Stomach (tissue), 8 donors: ENCODE measurements at regions not wholly inside any gene's neighbourhood (a gene's known extent, or its start where the extent isn't known, plus 50 kb on each side); places are given as distances from the start of the nearest gene placed in this dataset.
A peak's percentile ranks its signal among the peaks of the same experiment; 100 is the strongest.

Experiments used
- DNase-seq, 2 donors: peaks; one replicate each; pipeline versions ENCODE4 v3.0.0 to v3.0.0-alpha.2; 2013 to 2019
- H3K27ac ChIP-seq, 5 donors: fragments of 200-600 bp in 4 of 5; sonication (generic) in 4 of 5; one replicate each; pipeline ENCODE4 v1.5.1; 2013 to 2019; ENCODE audit warnings: mild to moderate bottlenecking in 1 of 5, moderate library complexity in 1 of 5
- H3K27me3 ChIP-seq, 3 donors: fragments of 200-600 bp; sonication (generic); one replicate each; pipeline ENCODE4 v1.5.1; 2017 to 2019; ENCODE audit warnings: mixed run types in 1 of 3
- H3K36me3 ChIP-seq, 4 donors: fragments of 200-600 bp; sonication (generic); 1 replicate in 3 of 4; 2 replicates in 1 of 4; pipeline ENCODE4 v1.5.1; 2016 to 2019
- H3K4me1 ChIP-seq, 4 donors: fragments of 200-600 bp; sonication (generic); one replicate each; pipeline ENCODE4 v1.5.1; 2016 to 2019
- H3K4me3 ChIP-seq, 4 donors: fragments of 200-600 bp; sonication (generic) in 3 of 4; one replicate each; pipeline ENCODE4 v1.5.1; 2016 to 2019; ENCODE audit warnings: mild to moderate bottlenecking in 1 of 4
- H3K9me3 ChIP-seq, 4 donors: fragments of 200-600 bp; sonication (generic); one replicate each; pipeline ENCODE4 v1.5.1; 2016 to 2019
- CTCF ChIP-seq, 7 experiments: fragments of 450-650 bp in 4 of 7; fragments of 200-600 bp in 3 of 7; sonication (generic) in 3 of 7; IDR thresholded peaks; one replicate each; pipeline ENCODE4 v1.5.1; 2016 to 2019; ENCODE audit warnings: antibody characterized with exemption in 7 of 7, control low read depth in 2 of 7, mild to moderate bottlenecking in 1 of 7
- EP300 ChIP-seq: sonication (generic); formaldehyde crosslinking; IDR thresholded peaks from one replicate; pipeline ENCODE4 v1.6.1; 2017; ENCODE audit warnings: antibody characterized with exemption
- POLR2A ChIP-seq, 4 donors: fragments of 450-650 bp; IDR thresholded peaks; one replicate each; pipeline ENCODE4 v1.6.1; 2016; ENCODE audit warnings: antibody characterized with exemption in 4 of 4, control low read depth in 2 of 4, mild to moderate bottlenecking in 1 of 4, moderate library complexity in 1 of 4
- POLR2AphosphoS5 ChIP-seq, 3 donors: sonication (generic); formaldehyde crosslinking; IDR thresholded peaks; one replicate each; pipeline ENCODE4 v1.6.1; 2016; ENCODE audit warnings: antibody characterized with exemption in 3 of 3
- WGBS, 5 donors: extraction: QIAGEN DNeasy Blood & Tissue Kit in 3 of 5; methylation state at CpG; one replicate each; pipeline versions ENCODE4 v1.1.5 to v1.1.7; 2013 to 2018; 5-methylcytosine and 5-hydroxymethylcytosine counted together
- intact Hi-C: fragments of 100-400 bp; cut with DNase I; formaldehyde crosslinking; loops from one replicate; pipeline ENCODE4 v1.15.1; 2023; ENCODE audit warnings: low total_unique reads
- donor health status: healthy with polysubstance abuse.
- donor health status: Bipolar disorder and iron deficiency.
- donor health status: healthy.

GRCh38 chr20:12156252-12156651, 238.6 kb downstream of the BTBD3 start:
- no peaks in the 10 kb centered on the region for H3K27me3 ChIP-seq
- 85 to 96% (median 95%) methylated on average over 4 of the region's 4 CpGs for WGBS, 5 donors
- no peak overlapping the region for H3K27ac ChIP-seq
- intact Hi-C loops: no loop called here
- no peaks in the 10 kb centered on the region for H3K36me3 ChIP-seq
- H3K9me3 ChIP-seq: no peaks in the 10 kb centered on the region
- TF ChIP-seq CTCF (IDR thresholded peaks at IDR 0.05) (no peak), EP300 (no peak), POLR2A (IDR thresholded peaks at IDR 0.05) (no peak), POLR2AphosphoS5 (IDR thresholded peaks at IDR 0.05) (no peak)
- H3K4me3 ChIP-seq: no peak overlapping the region
- no peak for DNase-seq
- no peaks in the 10 kb centered on the region for H3K4me1 ChIP-seq

- DNase-seq: no peak
- H3K27me3 ChIP-seq: no peaks in the 10 kb centered on the region
- 93 to 99% (median 95%) methylated on average over 6 of the region's 6 CpGs for WGBS, 5 donors
- H3K4me1 ChIP-seq: no peaks in the 10 kb centered on the region
- no peaks in the 10 kb centered on the region for H3K36me3 ChIP-seq
- H3K4me3 ChIP-seq: no peak overlapping the region
- no peak for TF ChIP-seq EP300
- TF ChIP-seq CTCF (IDR thresholded peaks at IDR 0.05): no peak
- TF ChIP-seq POLR2AphosphoS5 (IDR thresholded peaks at IDR 0.05): no peak
- TF ChIP-seq POLR2A (IDR thresholded peaks at IDR 0.05): no peak
- H3K9me3 ChIP-seq: no peaks in the 10 kb centered on the region
- no peak overlapping the region for H3K27ac ChIP-seq
- intact Hi-C loops: no loop called here
Observed at GRCh38 chr20:12159261-12159660, 241.6 kb downstream of the BTBD3 start.

GRCh38 chr20:12161734-12162133, 244.0 kb downstream of the BTBD3 start:
- H3K4me3 ChIP-seq: no peak overlapping the region
- WGBS, 5 donors: 88 to 95% (median 94%) methylated on average over 2 of the region's 2 CpGs
- H3K36me3 ChIP-seq: no peaks in the 10 kb centered on the region
- H3K9me3 ChIP-seq: no peaks in the 10 kb centered on the region
- intact Hi-C loops: no loop called here
- H3K27ac ChIP-seq: no peak overlapping the region
- TF ChIP-seq CTCF (IDR thresholded peaks at IDR 0.05) (no peak), EP300 (no peak), POLR2A (IDR thresholded peaks at IDR 0.05) (no peak), POLR2AphosphoS5 (IDR thresholded peaks at IDR 0.05) (no peak)
- no peaks in the 10 kb centered on the region for H3K4me1 ChIP-seq
- H3K27me3 ChIP-seq: no peaks in the 10 kb centered on the region
- no peak for DNase-seq

GRCh38 chr20:12166053-12166717, 248.5 kb downstream of the BTBD3 start:
- peak in 1 of 2 donors; percentile 40 for DNase-seq
- H3K27ac ChIP-seq: peak overlapping the region; percentile 25 to 56 (median 54)

More at GRCh38 chr20:12166053-12166717, 248.5 kb downstream of the BTBD3 start:
- Histone ChIP-seq H3K36me3 (no peaks in the 10 kb centered on the region), H3K9me3 (peaks cover 0 to 10% (median 4%) of the 10 kb centered on the region in 4 donors), H3K4me1 (no peaks in the 10 kb centered on the region), H3K27me3 (no peaks in the 10 kb centered on the region), H3K4me3 (no peak overlapping the region)
- 56 to 74% (median 70%) methylated on average over 4 of the region's 4 CpGs for WGBS, 5 donors
- intact Hi-C loops: no loop called here
- TF ChIP-seq EP300: peak; percentile 26
- no peak for TF ChIP-seq CTCF (IDR thresholded peaks at IDR 0.05)
- TF ChIP-seq POLR2A (IDR thresholded peaks at IDR 0.05): no peak
- peak in 2 of 3 donors; percentile 53 to 78 for TF ChIP-seq POLR2AphosphoS5 (IDR thresholded peaks at IDR 0.05)
